BJ (cell line): ENCODE measurements at regions not wholly inside any gene's neighbourhood (a gene's known extent, or its start where the extent isn't known, plus 50 kb on each side); places are given as distances from the start of the nearest gene placed in this dataset.

ENCODE experiments used
- CTCF ChIA-PET: fragments of 350-600 bp; formaldehyde crosslinking; extraction: SDS; loops from one replicate; lab custom pipeline; 2021; ENCODE audit warnings: antibody characterized with exemption, inconsistent platforms; lab: Yijun Ruan, JAX
- POLR2A ChIA-PET: fragments of 300-600 bp; sonication (Branson Sonifier 250); formaldehyde crosslinking; extraction: SDS; loops from one replicate; lab custom pipeline; 2021; ENCODE audit warnings: antibody characterized with exemption; lab: Charles Lee
- DNase-seq: peaks from one replicate; pipeline ENCODE4 v3.0.0-alpha.2; 2011; ENCODE audit warnings: low read depth
- H3K27me3 ChIP-seq: 2 replicates; pipeline ENCODE4 v1.6.0; 2011; ENCODE audit warnings: low read length; ENCODE audit not compliant: control insufficient read depth, insufficient read depth
- H3K36me3 ChIP-seq: 2 replicates; pipeline ENCODE4 v1.5.1; 2011; ENCODE audit warnings: low read length; ENCODE audit not compliant: control insufficient read depth, insufficient read depth
- H3K4me3 ChIP-seq: 2 replicates; pipeline ENCODE4 v1.5.1; 2011; ENCODE audit warnings: low read depth, mild to moderate bottlenecking, control low read depth, low read length
- TF ChIP-seq, protein P1 (sequence below): IDR thresholded peaks from 2 replicates; pipeline ENCODE4 v1.5.1; 2011; ENCODE audit warnings: low read depth, mild to moderate bottlenecking, control low read depth, inconsistent platforms, low read length, moderate library complexity; ENCODE audit not compliant: insufficient read depth

DNA sequence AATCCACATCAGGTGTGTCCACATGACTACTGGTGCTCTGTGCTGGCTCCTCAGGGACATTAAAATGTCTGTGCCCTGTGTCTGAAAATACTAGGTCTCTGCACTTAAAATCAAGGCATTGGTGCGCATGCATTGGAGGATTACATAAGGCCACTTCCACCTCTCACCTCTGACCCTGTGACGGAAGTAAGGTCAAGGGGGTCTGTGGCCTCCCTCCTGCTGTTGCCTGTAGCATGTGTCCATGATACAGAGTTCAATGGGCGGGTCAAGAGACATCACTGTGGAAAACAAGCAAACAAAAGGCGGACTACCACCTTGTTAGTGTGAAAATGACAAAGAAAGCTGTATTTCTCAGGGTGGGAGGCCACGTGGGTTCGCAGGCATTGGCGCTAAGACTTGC is 208.6 kb upstream of the PWP1 start:
- CTCF ChIA-PET = no interaction called here
- DNase-seq = no peak
- Histone ChIP-seq H3K27me3 (no peaks in the 10 kb centered on the region), H3K36me3 (no peaks in the 10 kb centered on the region), H3K4me3 (no peak overlapping the region)
- POLR2A ChIA-PET = no interaction called here
- TF ChIP-seq, protein P1, sequence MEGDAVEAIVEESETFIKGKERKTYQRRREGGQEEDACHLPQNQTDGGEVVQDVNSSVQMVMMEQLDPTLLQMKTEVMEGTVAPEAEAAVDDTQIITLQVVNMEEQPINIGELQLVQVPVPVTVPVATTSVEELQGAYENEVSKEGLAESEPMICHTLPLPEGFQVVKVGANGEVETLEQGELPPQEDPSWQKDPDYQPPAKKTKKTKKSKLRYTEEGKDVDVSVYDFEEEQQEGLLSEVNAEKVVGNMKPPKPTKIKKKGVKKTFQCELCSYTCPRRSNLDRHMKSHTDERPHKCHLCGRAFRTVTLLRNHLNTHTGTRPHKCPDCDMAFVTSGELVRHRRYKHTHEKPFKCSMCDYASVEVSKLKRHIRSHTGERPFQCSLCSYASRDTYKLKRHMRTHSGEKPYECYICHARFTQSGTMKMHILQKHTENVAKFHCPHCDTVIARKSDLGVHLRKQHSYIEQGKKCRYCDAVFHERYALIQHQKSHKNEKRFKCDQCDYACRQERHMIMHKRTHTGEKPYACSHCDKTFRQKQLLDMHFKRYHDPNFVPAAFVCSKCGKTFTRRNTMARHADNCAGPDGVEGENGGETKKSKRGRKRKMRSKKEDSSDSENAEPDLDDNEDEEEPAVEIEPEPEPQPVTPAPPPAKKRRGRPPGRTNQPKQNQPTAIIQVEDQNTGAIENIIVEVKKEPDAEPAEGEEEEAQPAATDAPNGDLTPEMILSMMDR = no peak

- POLR2A ChIA-PET = no interaction called here
- no peaks in the 10 kb centered on the region for H3K27me3 ChIP-seq
- TF ChIP-seq, protein P1 = no peak
- no peaks in the 10 kb centered on the region for H3K36me3 ChIP-seq
- DNase-seq = no peak
- CTCF ChIA-PET = interaction anchor here (1.2 kb wide), 1 partner anchor 22 kb away, joined by 3 read pairs; no protein-coding TSS in a partner anchor
- no peak overlapping the region for H3K4me3 ChIP-seq
Observed at GRCh38 chr12:107477947-107478610, 207.5 kb upstream of the PWP1 start.

- no peaks in the 10 kb centered on the region for H3K36me3 ChIP-seq
- ChIA-PET POLR2A (no interaction called here), CTCF (interaction anchor here (1.2 kb wide), 1 partner anchor 21 kb away, joined by 3 read pairs; no protein-coding TSS in a partner anchor)
- H3K4me3 ChIP-seq = no peak overlapping the region
- TF ChIP-seq, protein P1 = no peak
- DNase-seq = no peak
- no peaks in the 10 kb centered on the region for H3K27me3 ChIP-seq
Observed at GRCh38 chr12:107478881-107479280, 206.7 kb upstream of the PWP1 start.

GRCh38 chr12:107480836-107481608 is 204.6 kb upstream of the PWP1 start:
- ChIA-PET CTCF (no interaction called here), POLR2A (no interaction called here)

GRCh38 chr12:107484230-107484629 is 201.4 kb upstream of the PWP1 start:
- no peaks in the 10 kb centered on the region for H3K27me3 ChIP-seq
- TF ChIP-seq, protein P1 = no peak
- CTCF ChIA-PET = no interaction called here
- H3K36me3 ChIP-seq = no peaks in the 10 kb centered on the region
- POLR2A ChIA-PET = no interaction called here
- no peak overlapping the region for H3K4me3 ChIP-seq
- DNase-seq = no peak

More at GRCh38 chr12:107480836-107481608, 204.6 kb upstream of the PWP1 start:
- TF ChIP-seq, protein P1 = no peak
- H3K4me3 ChIP-seq = no peak overlapping the region
- no peaks in the 10 kb centered on the region for H3K36me3 ChIP-seq
- DNase-seq = no peak
- H3K27me3 ChIP-seq = no peaks in the 10 kb centered on the region
